Lung (tissue), 11 donors: ENCODE measurements at regions not wholly inside any gene's neighbourhood (a gene's known extent, or its start where the extent isn't known, plus 50 kb on each side); places are given as distances from the start of the nearest gene placed in this dataset.

Experiments used
- ATAC-seq: fragments of 200-7000 bp; cut with Tn5 transposase; one replicate; pipeline ENCODE4 v1.9.1; 2020; ENCODE audit warnings: moderate number of reproducible peaks; ENCODE audit not compliant: insufficient read depth, low FRiP score
- DNase-seq, 3 donors: peaks; one replicate each; pipeline ENCODE4 v3.0.0-alpha.2; 2013 to 2017
- H3K27ac ChIP-seq, 2 donors: one replicate each; pipeline ENCODE4 v1.5.1; 2013; ENCODE audit warnings: mild to moderate bottlenecking in 2 of 2, moderate library complexity in 2 of 2, control low read depth in 1 of 2, inconsistent platforms in 1 of 2, low read depth in 1 of 2, low read length in 1 of 2
- H3K27me3 ChIP-seq, 3 donors: one replicate each; pipeline ENCODE4 v1.5.1; 2013; ENCODE audit warnings: low read length in 2 of 3; ENCODE audit not compliant: control insufficient read depth in 3 of 3, insufficient read depth in 3 of 3
- H3K36me3 ChIP-seq, 4 donors: one replicate each; pipeline ENCODE4 v1.5.1; 2013; ENCODE audit warnings: low read length in 4 of 4, mild to moderate bottlenecking in 1 of 4, moderate library complexity in 1 of 4; ENCODE audit not compliant: control insufficient read depth in 4 of 4, insufficient read depth in 4 of 4
- H3K4me1 ChIP-seq, 5 donors: one replicate each; pipeline ENCODE4 v1.5.1; 2013; ENCODE audit warnings: low read length in 5 of 5, mild to moderate bottlenecking in 2 of 5, moderate library complexity in 1 of 5; ENCODE audit not compliant: control insufficient read depth in 5 of 5, insufficient read depth in 5 of 5
- H3K4me3 ChIP-seq: one replicate; pipeline ENCODE4 v1.5.1; 2013; ENCODE audit warnings: mild to moderate bottlenecking, control low read depth, moderate library complexity
- H3K9ac ChIP-seq, 2 donors: one replicate each; pipeline ENCODE4 v1.5.1; 2013; ENCODE audit warnings: low read length in 2 of 2, control low read depth in 1 of 2; ENCODE audit not compliant: insufficient read depth in 1 of 2
- H3K9me3 ChIP-seq, 4 donors: one replicate each; pipeline ENCODE4 v1.5.1; 2013; ENCODE audit warnings: low read length in 3 of 4, mild to moderate bottlenecking in 1 of 4, moderate library complexity in 1 of 4; ENCODE audit not compliant: control insufficient read depth in 4 of 4, insufficient read depth in 3 of 4
- CTCF ChIP-seq: IDR thresholded peaks from 2 replicates; pipeline ENCODE4 v1.5.1; 2012; ENCODE audit warnings: mild to moderate bottlenecking; ENCODE audit errors: control extremely low read depth, extremely low read depth
- WGBS, 2 donors: extraction: QIAGEN DNeasy Blood & Tissue Kit; methylation state at CpG; one replicate each; pipeline ENCODE4 v1.1.7; 2013; 5-methylcytosine and 5-hydroxymethylcytosine counted together
- donor health status: control.
- donor health status: control.
- donor health status: Bipolar disorder and iron deficiency.
- donor health status: healthy.
- donor health status: DM: yes; HTN: yes; CAD: no.

DNA sequence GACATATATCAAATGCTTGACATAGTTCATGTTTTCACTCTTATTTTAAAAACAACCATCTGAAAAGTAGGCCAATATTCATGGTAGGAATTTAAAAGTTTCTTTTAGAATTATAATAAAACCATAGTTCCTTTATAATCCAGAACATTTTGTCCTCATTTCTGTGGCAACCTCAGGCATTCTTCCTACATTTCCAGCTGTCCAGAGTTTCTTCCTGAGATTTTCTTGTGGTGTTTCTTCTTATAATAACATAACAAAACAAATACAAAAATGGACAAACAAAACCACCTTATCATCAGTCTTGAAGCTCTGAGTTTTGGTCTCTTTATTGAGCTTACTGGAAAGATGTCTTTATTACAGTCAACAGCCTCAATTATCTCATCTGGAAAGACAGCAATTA is 2028.6 kb upstream of the CELF4 start:
- H3K36me3 ChIP-seq: no peaks in the 10 kb centered on the region
- H3K4me1 ChIP-seq: no peaks in the 10 kb centered on the region
- no peak overlapping the region for H3K27ac ChIP-seq
- H3K27me3 ChIP-seq: no peaks in the 10 kb centered on the region
- H3K4me3 ChIP-seq: no peak overlapping the region
- no peak overlapping the region for H3K9ac ChIP-seq
- peaks cover 0 to 3% (median 1%) of the 10 kb centered on the region in 4 donors for H3K9me3 ChIP-seq
- no peak for TF ChIP-seq CTCF
- DNase-seq (no peak), ATAC-seq (no peak)

DNA sequence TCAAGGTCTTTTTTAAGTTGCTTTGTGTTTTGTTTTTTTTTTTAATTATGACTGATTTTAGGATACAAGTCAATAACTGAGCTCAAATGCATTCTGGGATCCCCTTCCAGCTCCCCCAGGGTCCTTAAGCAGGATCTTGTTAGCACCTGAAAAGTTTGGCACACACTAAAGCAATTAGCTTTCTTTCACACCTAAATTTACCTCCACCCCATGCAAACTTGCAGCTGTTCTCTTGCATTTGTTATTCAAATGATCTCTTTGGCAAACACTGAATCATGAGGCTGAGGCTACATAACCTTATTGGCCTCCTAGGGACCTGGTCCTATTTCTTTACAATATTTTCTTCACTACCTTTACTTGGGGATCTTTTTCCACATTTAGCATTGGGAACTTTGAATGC is 2026.1 kb upstream of the CELF4 start:
- H3K9me3 ChIP-seq: peaks cover 0 to 3% (median 0%) of the 10 kb centered on the region in 4 donors
- peaks cover 0 to 17% (median under 1%) of the 10 kb centered on the region in 5 donors for H3K4me1 ChIP-seq
- no peaks in the 10 kb centered on the region for H3K27me3 ChIP-seq
- no peaks in the 10 kb centered on the region for H3K36me3 ChIP-seq
- TF ChIP-seq CTCF: no peak
- DNase-seq (no peak), ATAC-seq (no peak)
- H3K4me3 ChIP-seq: no peak overlapping the region
- no peak overlapping the region for H3K9ac ChIP-seq
- no peak overlapping the region for H3K27ac ChIP-seq

- peaks cover 0 to 25% (median 4%) of the 10 kb centered on the region in 5 donors for H3K4me1 ChIP-seq
- no peak overlapping the region for H3K27ac ChIP-seq
- no peak for ATAC-seq
- no peak for DNase-seq
- no peaks in the 10 kb centered on the region for H3K9me3 ChIP-seq
- H3K27me3 ChIP-seq: no peaks in the 10 kb centered on the region
- TF ChIP-seq CTCF: no peak
- H3K36me3 ChIP-seq: no peaks in the 10 kb centered on the region
- H3K9ac ChIP-seq: no peak overlapping the region
- no peak overlapping the region for H3K4me3 ChIP-seq
Measured at GRCh38 chr18:39589496-39589895, 2023.9 kb upstream of the CELF4 start.

DNA sequence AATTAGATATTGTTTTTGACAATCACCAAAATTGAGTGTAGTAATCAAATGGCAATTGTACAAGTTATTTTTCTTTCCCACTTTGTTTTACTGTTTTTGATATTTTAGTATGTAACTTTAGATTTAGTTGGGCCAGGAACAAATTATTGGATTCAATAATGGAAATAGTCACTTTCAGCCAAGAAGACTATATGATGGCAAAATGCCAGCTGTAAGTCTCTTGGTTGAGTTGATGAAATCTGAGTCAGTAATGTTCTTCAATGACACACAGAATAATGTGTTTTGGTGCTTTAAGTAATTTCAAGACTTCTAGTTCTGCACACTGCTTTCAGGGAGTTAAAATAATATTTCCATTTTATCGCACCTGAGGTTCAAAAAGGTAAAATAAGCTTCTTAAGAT is 2022.0 kb upstream of the CELF4 start:
- no peaks in the 10 kb centered on the region for H3K27me3 ChIP-seq
- no peak for ATAC-seq
- no peak overlapping the region for H3K4me3 ChIP-seq
- WGBS, 2 donors: 92 to 93% methylated on average over 1 of the region's 1 CpG
- H3K27ac ChIP-seq: no peak overlapping the region
- TF ChIP-seq CTCF: no peak
- no peaks in the 10 kb centered on the region for H3K36me3 ChIP-seq
- H3K4me1 ChIP-seq: peaks cover 0 to 25% (median 4%) of the 10 kb centered on the region in 5 donors
- peak in 2 of 3 donors; percentile 59 to 79 for DNase-seq
- no peak overlapping the region for H3K9ac ChIP-seq
- H3K9me3 ChIP-seq: no peaks in the 10 kb centered on the region
